ENCODE measurements at regions not wholly inside any gene's neighbourhood (a gene's known extent, or its start where the extent isn't known, plus 50 kb on each side); places are given as distances from the start of the nearest gene placed in this dataset.

- 71 to 79% (median 77%) methylated on average over 8 of the region's 8 CpGs for WGBS, 5 donors
- no peak for DNase-seq
- no peak overlapping the region for H3K27ac ChIP-seq
- intact Hi-C loops (cut with DNase I; ENCODE audit: low total_unique reads) = no loop called here
- no peak for TF ChIP-seq POLR2AphosphoS5 (IDR thresholded peaks at IDR 0.05)
- TF ChIP-seq POLR2A (IDR thresholded peaks at IDR 0.05) = no peak
- no peaks in the 10 kb centered on the region for H3K4me1 ChIP-seq
- H3K36me3 ChIP-seq = no peaks in the 10 kb centered on the region
- H3K27me3 ChIP-seq (replicated peaks in 1 of 7) = no peaks in the 10 kb centered on the region
- H3K9me3 ChIP-seq = no peaks in the 10 kb centered on the region
- H3K4me3 ChIP-seq = no peak overlapping the region
These were observed 474.2 kb upstream of the RGMA start for GRCh38 chr15:93563218-93563617.

- H3K4me1 ChIP-seq = no peaks in the 10 kb centered on the region
- no peaks in the 10 kb centered on the region for H3K27me3 ChIP-seq (replicated peaks in 1 of 7)
- H3K27ac ChIP-seq = no peak overlapping the region
- intact Hi-C loops (cut with DNase I; ENCODE audit: low total_unique reads) = no loop called here
- H3K4me3 ChIP-seq = no peak overlapping the region
- WGBS, 5 donors = 78 to 84% (median 79%) methylated on average over 8 of the region's 8 CpGs
- H3K9me3 ChIP-seq = no peaks in the 10 kb centered on the region
- H3K36me3 ChIP-seq = no peaks in the 10 kb centered on the region
- TF ChIP-seq POLR2AphosphoS5 (IDR thresholded peaks at IDR 0.05) (no peak), POLR2A (IDR thresholded peaks at IDR 0.05) (no peak), CTCF (IDR thresholded peaks at IDR 0.05 in 8 of 11, conservative IDR thresholded peaks at IDR 0.05 in 3 of 11) (no peak)
- DNase-seq = no peak
These were observed 473.5 kb upstream of the RGMA start for GRCh38 chr15:93562395-93563123.

- WGBS, 5 donors = 82 to 100% (median 94%) methylated on average over 1 of the region's 1 CpG
These were observed 468.7 kb upstream of the RGMA start for GRCh38 chr15:93557696-93558095.

GRCh38 chr15:93553167-93553935 is 464.3 kb upstream of the RGMA start:
- no peak for DNase-seq
- Histone ChIP-seq H3K27ac (no peak overlapping the region), H3K4me3 (no peak overlapping the region), H3K27me3 (replicated peaks in 1 of 7) (no peaks in the 10 kb centered on the region), H3K36me3 (no peaks in the 10 kb centered on the region), H3K9me3 (no peaks in the 10 kb centered on the region), H3K4me1 (no peaks in the 10 kb centered on the region)
- intact Hi-C loops (cut with DNase I; ENCODE audit: low total_unique reads) = no loop called here
- WGBS, 5 donors = 48 to 61% (median 51%) methylated on average over 3 of the region's 3 CpGs
- TF ChIP-seq CTCF (IDR thresholded peaks at IDR 0.05 in 8 of 11, conservative IDR thresholded peaks at IDR 0.05 in 3 of 11) (no peak), POLR2AphosphoS5 (IDR thresholded peaks at IDR 0.05) (no peak), POLR2A (IDR thresholded peaks at IDR 0.05) (no peak)

More at GRCh38 chr15:93557696-93558095, 468.7 kb upstream of the RGMA start:
- TF ChIP-seq POLR2A (IDR thresholded peaks at IDR 0.05) (no peak), CTCF (IDR thresholded peaks at IDR 0.05 in 8 of 11, conservative IDR thresholded peaks at IDR 0.05 in 3 of 11) (no peak), POLR2AphosphoS5 (IDR thresholded peaks at IDR 0.05) (no peak)
- H3K9me3 ChIP-seq = no peaks in the 10 kb centered on the region
- no peaks in the 10 kb centered on the region for H3K36me3 ChIP-seq
- intact Hi-C loops (cut with DNase I; ENCODE audit: low total_unique reads) = no loop called here
- no peaks in the 10 kb centered on the region for H3K27me3 ChIP-seq (replicated peaks in 1 of 7)
- no peak for DNase-seq
- no peak overlapping the region for H3K27ac ChIP-seq
- no peak overlapping the region for H3K4me3 ChIP-seq
- H3K4me1 ChIP-seq = no peaks in the 10 kb centered on the region

Data from spleen (tissue), 11 donors.